LHCN-M2 (cell line): ENCODE measurements at regions not wholly inside any gene's neighbourhood (a gene's known extent, or its start where the extent isn't known, plus 50 kb on each side); places are given as distances from the start of the nearest gene placed in this dataset.
"Not testable (repeated sequence)": the region's sequence is repeated elsewhere in the genome, so short reads cannot be mapped to it uniquely, and the experiment has no call there.

ENCODE experiments used
- DNase-seq: peaks from one replicate; pipeline ENCODE4 v3.0.0-alpha.2; 2012; ENCODE audit warnings: low read depth

GRCh38 chr21:25243808-25244207 is 363.5 kb downstream of the MRPL39 start:
- no peak for DNase-seq

GRCh38 chr21:25240974-25241373 is 366.3 kb downstream of the MRPL39 start:
- no peak for DNase-seq

- DNase-seq = no peak
These were observed 372.2 kb downstream of the MRPL39 start for GRCh38 chr21:25234857-25235801.

GRCh38 chr21:25220954-25221353 is 386.3 kb downstream of the MRPL39 start:
- no peak for DNase-seq

- no peak for DNase-seq
These were observed 387.1 kb downstream of the MRPL39 start for GRCh38 chr21:25220169-25220568.

GRCh38 chr21:25215698-25216384 is 391.4 kb downstream of the MRPL39 start:
- no peak for DNase-seq

GRCh38 chr21:25214676-25215075 is 392.6 kb downstream of the MRPL39 start:
- no peak for DNase-seq

- no peak for DNase-seq
These were observed 407.3 kb downstream of the MRPL39 start for GRCh38 chr21:25199944-25200343.

- DNase-seq = no peak
These were observed 416.1 kb downstream of the MRPL39 start for GRCh38 chr21:25191141-25191540.

GRCh38 chr21:25189497-25189896 is 417.8 kb downstream of the MRPL39 start:
- no peak for DNase-seq

GRCh38 chr21:25188677-25189079 is 418.6 kb downstream of the MRPL39 start:
- no peak for DNase-seq

- DNase-seq = no peak
These were observed 421.0 kb downstream of the MRPL39 start for GRCh38 chr21:25186273-25186672.

GRCh38 chr21:25183577-25183976 is 423.7 kb downstream of the MRPL39 start:
- DNase-seq = no peak

- DNase-seq = not testable (repeated sequence)
These were observed 425.6 kb downstream of the MRPL39 start for GRCh38 chr21:25181690-25182089.

GRCh38 chr21:25179116-25179515 is 428.2 kb downstream of the MRPL39 start:
- no peak for DNase-seq

GRCh38 chr21:25176637-25177412 is 430.5 kb downstream of the MRPL39 start:
- no peak for DNase-seq

- DNase-seq = no peak
These were observed 431.3 kb downstream of the MRPL39 start for GRCh38 chr21:25175938-25176337.

GRCh38 chr21:25171438-25171837 is 435.8 kb downstream of the MRPL39 start:
- no peak for DNase-seq

GRCh38 chr21:25170681-25171080 is 436.6 kb downstream of the MRPL39 start:
- DNase-seq = no peak

- no peak for DNase-seq
These were observed 437.9 kb downstream of the MRPL39 start for GRCh38 chr21:25169370-25169769.

- not testable (repeated sequence) for DNase-seq
These were observed 440.4 kb downstream of the MRPL39 start for GRCh38 chr21:25166904-25167303.

GRCh38 chr21:25161571-25161970 is 445.7 kb downstream of the MRPL39 start:
- DNase-seq = no peak
